ENCODE measurements at regions not wholly inside any gene's neighbourhood (a gene's known extent, or its start where the extent isn't known, plus 50 kb on each side); places are given as distances from the start of the nearest gene placed in this dataset.

- no peaks in the 10 kb centered on the region for H3K9me3 ChIP-seq
- no peaks in the 10 kb centered on the region for H3K27me3 ChIP-seq
- H3K4me1 ChIP-seq (ENCODE audit: control insufficient read depth in 1 of 2, insufficient read depth in 1 of 2, low read depth in 1 of 2, low read length in 1 of 2) = no peaks in the 10 kb centered on the region
- H3K27ac ChIP-seq = no peak overlapping the region
- TF ChIP-seq CTCF (IDR thresholded peaks at IDR 0.05) = no peak
- H3K36me3 ChIP-seq = no peaks in the 10 kb centered on the region
- H3K4me3 ChIP-seq (ENCODE audit: low read depth in 1 of 2, low read length in 1 of 2) = no peak overlapping the region
These were observed 343.7 kb downstream of the WDR11 start for GRCh38 chr10:121194696-121195523.

- Histone ChIP-seq H3K9me3 (no peaks in the 10 kb centered on the region), H3K36me3 (no peaks in the 10 kb centered on the region), H3K4me1 (ENCODE audit: control insufficient read depth in 1 of 2, insufficient read depth in 1 of 2, low read depth in 1 of 2, low read length in 1 of 2) (no peaks in the 10 kb centered on the region), H3K4me3 (ENCODE audit: low read depth in 1 of 2, low read length in 1 of 2) (no peak overlapping the region), H3K27me3 (no peaks in the 10 kb centered on the region), H3K27ac (no peak overlapping the region)
- TF ChIP-seq CTCF (IDR thresholded peaks at IDR 0.05) = no peak
These were observed 344.4 kb downstream of the WDR11 start for GRCh38 chr10:121195524-121195910.

- no peak for TF ChIP-seq CTCF (IDR thresholded peaks at IDR 0.05)
- H3K4me3 ChIP-seq (ENCODE audit: low read depth in 1 of 2, low read length in 1 of 2) = no peak overlapping the region
- H3K4me1 ChIP-seq (ENCODE audit: control insufficient read depth in 1 of 2, insufficient read depth in 1 of 2, low read depth in 1 of 2, low read length in 1 of 2) = no peaks in the 10 kb centered on the region
- no peak overlapping the region for H3K27ac ChIP-seq
- H3K27me3 ChIP-seq = no peaks in the 10 kb centered on the region
- H3K36me3 ChIP-seq = no peaks in the 10 kb centered on the region
- H3K9me3 ChIP-seq = no peaks in the 10 kb centered on the region
These were observed 347.9 kb downstream of the WDR11 start for GRCh38 chr10:121199081-121199480.

- H3K27ac ChIP-seq = no peak overlapping the region
- H3K9me3 ChIP-seq = no peaks in the 10 kb centered on the region
- TF ChIP-seq CTCF (IDR thresholded peaks at IDR 0.05) = no peak
- peaks cover 6% of the 10 kb centered on the region for H3K27me3 ChIP-seq
- H3K4me1 ChIP-seq (ENCODE audit: control insufficient read depth in 1 of 2, insufficient read depth in 1 of 2, low read depth in 1 of 2, low read length in 1 of 2) = no peaks in the 10 kb centered on the region
- no peaks in the 10 kb centered on the region for H3K36me3 ChIP-seq
- H3K4me3 ChIP-seq (ENCODE audit: low read depth in 1 of 2, low read length in 1 of 2) = no peak overlapping the region
These were observed 354.5 kb downstream of the WDR11 start for GRCh38 chr10:121205625-121206024.

GRCh38 chr10:121211446-121211845 is 360.3 kb downstream of the WDR11 start:
- H3K27me3 ChIP-seq = peaks cover 6% of the 10 kb centered on the region
- no peak overlapping the region for H3K4me3 ChIP-seq (ENCODE audit: low read depth in 1 of 2, low read length in 1 of 2)
- H3K9me3 ChIP-seq = no peaks in the 10 kb centered on the region
- H3K36me3 ChIP-seq = no peaks in the 10 kb centered on the region
- no peak for TF ChIP-seq CTCF (IDR thresholded peaks at IDR 0.05)
- no peaks in the 10 kb centered on the region for H3K4me1 ChIP-seq (ENCODE audit: control insufficient read depth in 1 of 2, insufficient read depth in 1 of 2, low read depth in 1 of 2, low read length in 1 of 2)
- H3K27ac ChIP-seq = no peak overlapping the region

Measured in neutrophil (primary cell).